GM13977 (cell line): ENCODE measurements at regions not wholly inside any gene's neighbourhood (a gene's known extent, or its start where the extent isn't known, plus 50 kb on each side); places are given as distances from the start of the nearest gene placed in this dataset.

Experiments used
- DNase-seq: peaks from one replicate; pipeline ENCODE4 v3.0.0; 2012; ENCODE audit warnings: low spot score
- CTCF ChIP-seq: IDR thresholded peaks from 2 replicates; pipeline ENCODE4 v1.5.1; 2012; ENCODE audit warnings: mild to moderate bottlenecking, control low read depth; ENCODE audit not compliant: insufficient read depth; ENCODE audit errors: extremely low read depth, missing control alignments
- in situ Hi-C: fragments of 300-500 bp; cut with MboI; formaldehyde crosslinking; loops from one replicate; pipeline ENCODE4 v1.12.0; 2022; ENCODE audit warnings: low sequenced_read_pairs, low pct_unique_long_range_greater_than_20kb, mixed read lengths, inconsistent platforms; ENCODE audit not compliant: unreplicated experiment

- in situ Hi-C loops, result no loop called here
- DNase-seq, result no peak
- TF ChIP-seq CTCF, result no peak
Observed at GRCh38 chr4:54941994-54942552, 183.3 kb downstream of the KDR start.

- TF ChIP-seq CTCF, result no peak
- DNase-seq, result no peak
- in situ Hi-C loops, result no loop called here
Observed at GRCh38 chr4:54940996-54941865, 184.2 kb downstream of the KDR start.

- in situ Hi-C loops, result no loop called here
- DNase-seq, result no peak
- no peak for TF ChIP-seq CTCF
Observed at GRCh38 chr4:54937501-54937900, 187.9 kb downstream of the KDR start.

- TF ChIP-seq CTCF, result no peak
- in situ Hi-C loops, result no loop called here
- DNase-seq, result no peak
Observed at GRCh38 chr4:54933579-54933978, 191.8 kb downstream of the KDR start.

- no peak for DNase-seq
Observed at GRCh38 chr4:54930226-54930625, 195.2 kb downstream of the KDR start.

GRCh38 chr4:54929459-54929858 lies 195.9 kb downstream of the KDR start:
- no peak for DNase-seq
- in situ Hi-C loops, result no loop called here
- TF ChIP-seq CTCF, result no peak

More at GRCh38 chr4:54930226-54930625, 195.2 kb downstream of the KDR start:
- in situ Hi-C loops, result no loop called here
- TF ChIP-seq CTCF, result no peak
